Fibroblast of skin of scalp (primary cell): ENCODE measurements at regions not wholly inside any gene's neighbourhood (a gene's known extent, or its start where the extent isn't known, plus 50 kb on each side); places are given as distances from the start of the nearest gene placed in this dataset.
"Not testable (repeated sequence)": the region's sequence is repeated elsewhere in the genome, so short reads cannot be mapped to it uniquely, and the experiment has no call there.

ENCODE experiments used
- DNase-seq: peaks from one replicate; pipeline ENCODE4 v3.0.0-alpha.2; 2013

GRCh38 chr11:79676396-79676795 lies 235.6 kb upstream of the TENM4 start:
- no peak for DNase-seq

DNA sequence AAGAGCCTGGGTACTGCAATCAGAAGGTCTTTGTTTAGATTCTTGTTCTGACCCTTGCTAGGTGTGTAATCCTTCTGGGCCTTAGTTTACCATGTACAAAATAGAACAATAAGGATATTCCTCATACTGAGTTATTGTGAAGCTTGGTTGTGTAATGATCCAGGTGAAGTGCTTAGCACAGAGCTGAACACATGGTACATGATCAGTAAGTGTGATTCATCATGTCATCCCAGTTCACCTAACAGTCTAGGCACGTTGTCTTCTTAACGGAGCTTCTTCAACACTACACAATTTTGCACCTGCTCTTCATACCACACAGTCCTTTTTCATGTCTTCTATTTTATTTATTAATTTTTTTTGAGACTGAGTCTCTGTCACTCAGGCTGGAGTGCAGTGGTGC lies 234.3 kb upstream of the TENM4 start:
- no peak for DNase-seq

GRCh38 chr11:79672786-79673185 lies 232.0 kb upstream of the TENM4 start:
- DNase-seq, result no peak

GRCh38 chr11:79671401-79671800 lies 230.6 kb upstream of the TENM4 start:
- DNase-seq, result no peak

GRCh38 chr11:79670882-79671281 lies 230.1 kb upstream of the TENM4 start:
- no peak for DNase-seq

DNA sequence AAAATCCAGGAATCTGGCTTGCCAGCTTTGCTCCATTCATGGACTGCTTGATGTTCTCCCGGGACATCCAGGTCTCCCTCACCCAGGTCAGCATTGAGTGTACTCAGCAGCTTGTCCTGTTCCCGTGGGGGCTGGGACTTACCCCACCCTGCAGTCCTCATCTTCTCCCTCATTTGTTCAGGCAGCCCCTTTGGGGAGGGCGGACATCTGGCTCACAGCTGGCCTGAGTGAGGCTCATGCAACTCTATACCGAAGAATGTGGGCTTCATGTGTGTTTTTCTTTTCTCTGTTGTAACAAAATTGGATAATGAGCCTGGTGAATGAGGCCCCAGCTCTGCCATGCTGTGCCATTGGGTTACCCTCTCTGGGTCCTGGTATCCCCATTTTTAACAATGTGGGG lies 227.7 kb upstream of the TENM4 start:
- DNase-seq, result no peak

- no peak for DNase-seq
These were observed 226.6 kb upstream of the TENM4 start for GRCh38 chr11:79667380-79667779.

- DNase-seq, result no peak
These were observed 222.2 kb upstream of the TENM4 start for GRCh38 chr11:79663017-79663416.

DNA sequence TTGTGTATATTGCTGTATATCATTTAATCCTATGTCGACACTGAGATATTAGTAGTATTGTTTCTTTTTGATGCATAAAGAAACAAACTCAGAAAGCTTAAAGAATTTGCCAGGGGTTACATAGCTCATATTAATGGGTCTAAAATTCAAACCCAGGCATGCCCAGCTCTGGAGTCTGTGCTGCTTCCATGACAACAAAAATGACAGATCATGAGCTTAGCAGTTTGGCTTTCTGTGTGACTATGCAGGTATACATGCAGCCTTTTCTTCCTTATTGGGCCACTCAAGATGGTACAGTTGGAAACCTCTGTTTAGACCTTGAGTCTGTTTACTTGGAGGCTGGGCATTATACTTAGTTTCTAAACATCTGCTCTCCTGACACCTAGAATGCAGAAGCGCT lies 220.5 kb upstream of the TENM4 start:
- DNase-seq, result no peak

GRCh38 chr11:79648766-79649520 lies 208.1 kb upstream of the TENM4 start:
- DNase-seq, result no peak

DNA sequence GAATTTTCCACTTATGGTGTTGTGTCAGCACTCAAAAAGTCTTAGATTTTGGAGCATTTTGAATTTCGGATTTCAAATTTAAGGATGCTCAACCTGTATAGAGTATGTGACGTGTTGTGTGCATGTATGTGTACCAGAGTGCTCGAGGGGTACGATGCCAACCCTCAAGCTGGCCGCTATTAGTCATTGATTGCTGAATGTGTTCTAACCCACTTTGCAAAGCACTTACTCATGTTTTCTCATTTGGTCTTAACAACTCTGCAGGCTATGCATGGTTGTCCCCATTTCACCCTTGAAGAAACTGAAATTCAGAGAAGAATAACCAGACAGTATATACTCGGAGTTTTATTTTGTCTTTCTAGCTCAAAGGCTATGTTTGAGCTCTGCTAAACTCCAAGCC lies 196.4 kb upstream of the TENM4 start:
- DNase-seq, result no peak

DNA sequence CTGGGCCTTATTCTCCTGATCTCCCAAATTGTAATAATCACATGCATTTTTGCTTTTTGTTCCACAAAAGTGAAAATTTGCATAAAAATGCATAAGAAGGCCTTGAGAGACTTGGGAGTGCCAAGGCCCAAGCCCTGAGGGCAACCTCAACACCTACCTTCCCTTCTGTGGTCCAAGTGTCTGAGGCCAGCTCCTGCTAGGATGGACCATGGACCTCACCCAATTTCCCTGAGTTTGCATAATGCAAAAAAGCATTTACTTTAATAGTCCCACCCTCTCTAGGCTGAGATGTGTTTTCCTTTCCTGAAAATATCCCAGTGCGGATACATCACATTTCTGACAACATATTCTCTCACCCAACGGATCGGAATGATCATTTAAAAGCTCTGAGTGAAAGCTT lies 194.1 kb upstream of the TENM4 start:
- DNase-seq, result no peak

DNA sequence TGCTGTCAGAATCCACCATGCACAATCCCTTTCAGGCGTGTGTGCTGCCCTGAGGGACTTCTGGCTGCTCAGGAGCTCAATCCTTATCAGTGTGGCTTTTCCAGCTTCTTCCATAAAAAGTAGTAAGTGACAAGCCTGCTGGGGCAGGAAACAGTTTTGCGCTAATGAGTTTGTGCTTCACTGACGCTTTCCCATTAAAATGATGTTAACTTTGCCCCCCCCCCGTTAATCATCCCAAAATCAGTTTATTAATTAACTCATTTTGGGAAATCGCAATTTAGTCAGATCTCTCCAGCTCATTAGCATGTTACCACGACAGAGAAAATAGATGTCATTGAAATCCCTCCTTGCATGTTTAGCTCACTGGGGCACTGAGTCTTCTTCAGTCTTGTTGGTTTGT lies 186.5 kb upstream of the TENM4 start:
- no peak for DNase-seq

- DNase-seq, result peak; percentile 31
These were observed 185.6 kb upstream of the TENM4 start for GRCh38 chr11:79626135-79627075.

GRCh38 chr11:79623375-79623774 lies 182.5 kb upstream of the TENM4 start:
- DNase-seq, result no peak

- DNase-seq, result peak; percentile 21
These were observed 176.7 kb upstream of the TENM4 start for GRCh38 chr11:79617561-79617960.

- DNase-seq, result no peak
These were observed 175.6 kb upstream of the TENM4 start for GRCh38 chr11:79616392-79616851.

DNA sequence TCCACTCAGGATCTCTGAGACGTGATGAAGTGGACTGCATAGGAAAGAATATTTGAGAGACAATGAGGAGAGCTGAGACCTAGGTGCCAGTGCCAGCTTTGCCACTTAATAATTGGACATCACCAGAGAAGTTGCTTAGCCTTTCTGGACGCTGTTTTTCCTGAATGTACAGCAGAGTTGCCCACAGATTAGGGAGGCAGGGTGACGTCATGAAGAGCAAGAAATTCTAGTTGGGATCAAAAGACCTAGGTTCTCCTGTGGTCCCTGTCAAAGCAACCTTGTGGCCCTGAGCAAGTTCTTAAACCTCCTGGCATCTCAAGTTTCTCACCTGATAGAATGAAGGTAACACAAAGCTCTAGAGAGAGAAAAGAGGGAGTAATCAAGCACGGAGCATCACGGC lies 174.6 kb upstream of the TENM4 start:
- no peak for DNase-seq

DNA sequence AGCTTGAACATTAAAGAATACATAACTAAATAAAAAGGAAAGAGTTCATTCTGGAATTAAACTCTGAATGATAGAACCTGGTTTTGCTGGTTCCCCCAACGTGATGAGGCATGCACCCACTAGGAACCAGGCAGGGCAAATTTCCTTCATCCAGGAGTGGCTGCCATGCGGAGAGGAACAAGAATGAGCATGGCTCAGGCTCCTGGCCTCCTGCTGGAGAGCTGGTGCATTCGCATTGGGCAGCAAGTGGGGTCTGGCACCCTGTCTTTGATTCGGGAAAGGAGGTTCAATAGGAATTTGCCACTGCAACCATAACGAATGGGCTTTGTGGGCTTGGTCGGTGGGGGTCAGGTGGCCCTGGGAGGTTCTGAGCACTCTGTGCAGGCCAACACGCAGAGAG lies 169.8 kb upstream of the TENM4 start:
- no peak for DNase-seq

DNA sequence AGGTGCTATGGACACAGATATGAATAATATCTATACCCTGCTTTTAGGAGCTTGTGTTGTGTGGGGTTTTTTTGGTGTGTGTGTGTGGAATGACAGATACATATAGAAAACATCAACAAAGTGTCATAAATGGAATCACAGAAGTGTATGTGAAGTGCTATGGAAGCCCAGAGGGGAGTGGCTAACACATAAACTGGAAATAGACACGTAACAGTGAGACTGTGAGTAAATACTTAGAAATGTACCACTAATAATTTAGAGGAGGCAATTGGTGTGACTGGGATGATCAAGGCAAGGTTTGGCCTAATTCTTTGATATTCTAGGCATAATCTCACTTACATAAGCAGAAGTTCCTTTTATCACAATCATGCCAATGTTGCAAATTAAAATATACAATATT lies 169.3 kb upstream of the TENM4 start:
- no peak for DNase-seq

- DNase-seq, result no peak
These were observed 168.7 kb upstream of the TENM4 start for GRCh38 chr11:79609511-79609910.

DNA sequence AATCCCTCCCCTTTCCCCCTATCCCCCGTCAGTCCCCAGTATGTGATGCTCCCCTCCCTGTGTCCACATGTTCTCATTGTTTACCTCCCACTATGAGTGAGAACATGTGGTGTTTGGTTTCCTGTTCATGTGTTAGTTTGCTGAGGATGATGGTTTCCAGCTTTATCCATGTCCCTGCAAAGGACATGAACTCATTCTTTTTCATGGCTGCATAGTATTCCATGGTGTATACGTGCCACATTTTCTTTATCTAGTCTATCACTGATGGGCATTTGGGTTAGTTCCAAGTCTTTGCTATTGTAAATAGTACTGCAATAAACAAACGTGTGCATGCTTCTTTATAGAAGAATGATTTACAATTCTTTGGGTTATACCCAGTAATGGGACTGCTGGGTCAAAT lies 165.6 kb upstream of the TENM4 start:
- not testable (repeated sequence) for DNase-seq

GRCh38 chr11:79600711-79601110 lies 159.9 kb upstream of the TENM4 start:
- peak; percentile 72 for DNase-seq

DNA sequence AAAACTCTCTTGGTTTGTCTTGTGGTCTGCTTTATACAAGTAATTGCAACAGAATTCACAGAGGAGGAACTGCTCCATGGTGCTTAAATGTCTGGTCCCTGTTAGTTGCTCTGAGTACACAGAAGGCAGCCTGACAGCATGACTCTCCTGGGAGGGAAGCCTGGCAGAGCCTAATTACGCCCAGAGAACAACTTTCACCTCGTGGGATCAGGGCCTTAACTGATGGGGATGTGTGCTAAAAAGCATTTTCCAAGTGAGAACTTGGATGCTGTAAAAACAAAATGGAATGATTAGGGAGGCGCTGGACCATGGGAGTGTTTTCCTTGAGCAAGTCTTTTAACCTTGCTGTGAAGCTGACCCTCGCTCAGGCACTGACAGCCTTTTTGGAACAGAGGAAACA lies 154.0 kb upstream of the TENM4 start:
- DNase-seq, result no peak
